Renal cortex interstitium (tissue), 11 donors: ENCODE measurements at regions not wholly inside any gene's neighbourhood (a gene's known extent, or its start where the extent isn't known, plus 50 kb on each side); places are given as distances from the start of the nearest gene placed in this dataset.
"Not testable (repeated sequence)": the region's sequence is repeated elsewhere in the genome, so short reads cannot be mapped to it uniquely, and the experiment has no call there.

Experiments used
- DNase-seq, 11 donors: peaks; one replicate each; pipeline ENCODE4 v3.0.0-alpha.2; 2013; ENCODE audit warnings: low read depth in 9 of 11, low spot score in 4 of 11; ENCODE audit errors: extremely low read depth in 1 of 11

- DNase-seq = peak in 3 of 11 donors; percentile 33 to 69 (median 47)
Measured at GRCh38 chr20:48051794-48052474, 266.7 kb upstream of the SULF2 start.

- peak in 3 of 11 donors; percentile 13 to 38 (median 18) for DNase-seq
Measured at GRCh38 chr20:48049641-48050040, 264.4 kb upstream of the SULF2 start.

GRCh38 chr20:48049171-48049570 is 263.9 kb upstream of the SULF2 start:
- no peak for DNase-seq

DNA sequence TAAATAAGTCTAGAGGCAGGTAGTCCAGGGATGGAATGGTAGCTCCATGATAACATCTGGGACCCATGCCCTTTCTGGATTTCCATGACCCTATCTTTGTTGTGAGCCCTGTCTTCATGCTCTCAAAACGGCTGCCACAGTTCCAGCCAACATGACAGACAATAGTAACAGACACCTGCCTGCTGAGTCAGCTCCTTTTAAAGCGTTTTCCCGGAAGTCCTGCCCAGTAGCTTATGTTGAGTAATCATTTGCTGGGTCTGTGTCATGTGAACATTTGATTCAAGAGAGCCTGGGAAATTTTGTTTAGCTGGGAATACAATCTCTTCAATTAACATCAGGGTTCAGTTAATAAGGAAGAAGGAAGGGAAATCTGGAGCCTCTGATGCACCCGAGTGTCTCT is 262.2 kb upstream of the SULF2 start:
- DNase-seq = no peak

DNA sequence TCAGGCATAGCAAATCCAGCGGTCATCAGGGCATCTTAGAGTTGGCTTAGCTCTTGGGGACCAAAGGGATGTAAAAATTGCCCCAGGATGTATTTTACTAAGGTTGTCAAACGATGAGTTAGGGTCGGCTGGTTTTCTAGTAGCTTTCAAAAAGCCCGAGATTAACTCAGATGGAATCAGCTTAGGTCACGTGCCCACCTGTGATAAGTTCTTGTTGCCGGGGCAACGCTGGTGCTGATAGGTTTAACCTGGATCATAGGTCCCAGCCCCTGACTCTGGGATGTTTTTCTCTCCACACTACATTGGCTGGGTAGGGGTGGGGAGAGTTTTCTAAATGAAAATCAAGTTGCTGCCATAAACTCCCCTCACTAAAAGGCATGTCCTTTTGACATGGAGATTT is 257.3 kb upstream of the SULF2 start:
- no peak for DNase-seq

DNA sequence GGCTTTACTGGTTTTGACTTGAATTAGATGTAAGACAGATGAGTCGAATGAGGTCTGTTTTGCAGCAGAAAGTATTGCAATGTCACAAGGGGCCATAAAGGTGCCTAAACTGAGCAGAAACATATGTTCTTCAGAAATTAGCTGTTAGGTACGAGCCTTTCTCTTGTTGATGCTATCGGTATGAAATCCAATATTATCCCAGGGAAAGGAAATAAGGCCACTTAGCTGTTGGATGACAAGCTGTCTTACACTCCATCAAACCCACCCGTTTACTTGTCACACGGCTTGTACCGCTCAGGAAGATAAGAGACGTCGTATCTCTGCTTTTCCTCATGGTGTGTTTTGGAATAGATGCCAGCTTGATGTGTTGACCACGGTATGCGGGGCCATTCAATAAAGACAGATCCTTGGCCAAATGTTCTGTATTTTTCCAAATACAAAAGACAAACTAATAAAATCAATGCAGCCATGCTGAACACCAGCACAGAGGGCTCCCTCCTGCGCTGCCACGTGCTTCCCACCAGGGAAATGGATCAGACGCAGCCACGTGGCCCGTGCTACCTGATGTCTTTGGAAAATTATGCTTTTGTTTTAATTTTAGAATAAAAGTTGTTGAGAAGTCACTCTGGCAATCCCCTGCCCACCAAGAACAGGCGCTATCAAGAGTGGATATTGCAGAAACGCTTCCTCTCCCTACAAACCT is 255.9 kb upstream of the SULF2 start:
- DNase-seq = no peak

GRCh38 chr20:48040491-48040890 is 255.2 kb upstream of the SULF2 start:
- no peak for DNase-seq

- DNase-seq = no peak
Measured at GRCh38 chr20:48040051-48040450, 254.8 kb upstream of the SULF2 start.

- DNase-seq = no peak
Measured at GRCh38 chr20:48039514-48039913, 254.2 kb upstream of the SULF2 start.

DNA sequence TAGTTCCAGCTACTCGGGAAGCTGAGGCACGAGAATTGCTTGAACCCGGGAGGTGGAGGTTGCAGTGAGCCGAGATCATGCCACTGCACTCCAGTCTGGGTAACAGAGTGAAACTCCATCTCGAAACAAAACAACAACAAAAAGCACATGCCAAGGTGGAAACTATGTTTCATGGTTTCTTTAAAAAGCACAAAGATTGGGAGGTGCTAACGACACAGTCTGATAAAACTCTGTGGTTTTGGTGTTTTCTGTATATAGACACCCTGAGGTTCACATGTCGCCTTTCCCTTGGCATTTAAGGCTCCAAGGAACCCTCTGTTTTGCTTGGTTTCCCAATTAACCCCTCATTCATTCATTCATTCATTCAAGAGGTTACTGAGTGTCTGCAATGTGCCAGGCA is 253.4 kb upstream of the SULF2 start:
- no peak for DNase-seq

DNA sequence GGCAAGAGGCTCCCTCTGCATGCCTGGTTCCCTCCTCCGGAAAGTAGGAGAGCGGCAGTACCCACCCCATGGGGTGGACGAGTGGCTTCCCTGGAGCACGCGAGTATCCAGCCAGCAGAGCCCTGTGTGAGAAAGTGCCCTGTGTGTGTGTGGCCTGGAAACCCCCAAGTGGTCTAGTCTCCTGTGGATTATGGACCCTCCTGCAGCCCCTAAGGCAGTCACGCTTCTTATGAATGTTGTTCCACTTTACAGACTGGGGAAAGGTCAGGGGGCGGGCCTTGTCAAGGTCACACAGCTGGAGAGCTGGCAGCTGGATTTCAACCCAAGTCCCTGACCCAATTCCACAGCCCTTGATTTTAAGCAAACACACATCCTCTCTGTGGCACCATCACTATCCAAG is 252.5 kb upstream of the SULF2 start:
- not testable (repeated sequence) for DNase-seq

- no peak for DNase-seq
Measured at GRCh38 chr20:48035961-48036731, 250.9 kb upstream of the SULF2 start.

DNA sequence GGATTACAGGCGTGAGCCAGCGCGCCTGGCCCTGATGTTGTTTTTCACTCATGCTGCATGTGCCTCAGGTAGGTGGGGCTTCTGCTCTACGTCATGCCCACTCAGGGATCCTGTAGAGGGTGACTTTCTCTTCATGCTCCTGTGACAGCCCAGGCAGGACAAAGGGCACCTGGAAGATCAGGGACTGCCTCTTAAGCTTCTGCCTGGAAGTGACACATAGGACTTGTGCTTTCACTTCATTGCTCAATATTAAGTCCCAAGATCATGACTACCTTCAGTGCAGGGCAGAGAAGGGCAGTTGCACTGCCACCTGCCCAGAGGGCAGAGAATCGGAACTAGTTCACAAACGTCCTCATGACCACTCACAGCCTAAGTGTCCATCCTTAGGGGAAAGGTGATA is 249.5 kb upstream of the SULF2 start:
- DNase-seq = no peak

DNA sequence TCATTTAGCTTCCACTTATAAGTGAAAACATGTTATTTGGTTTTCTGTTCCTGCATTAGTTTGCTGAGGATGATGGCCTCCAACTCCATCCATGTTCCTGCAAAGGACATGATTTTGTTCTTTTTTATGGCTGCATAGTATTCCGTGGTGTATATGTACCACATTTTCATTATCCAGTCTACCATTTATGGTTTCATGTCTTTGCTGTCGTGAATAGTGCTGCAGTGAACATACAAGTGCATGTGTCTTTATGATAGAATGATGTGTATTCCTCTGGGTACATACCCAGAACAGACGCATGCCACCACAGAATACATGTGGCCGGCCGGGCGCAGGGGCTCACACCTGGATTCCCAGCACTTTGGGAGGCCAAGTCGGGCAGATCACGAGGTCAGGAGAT is 247.7 kb upstream of the SULF2 start:
- not testable (repeated sequence) for DNase-seq

GRCh38 chr20:48031122-48031521 is 245.8 kb upstream of the SULF2 start:
- no peak for DNase-seq

GRCh38 chr20:48026981-48027592 is 241.8 kb upstream of the SULF2 start:
- no peak for DNase-seq

- DNase-seq = no peak
Measured at GRCh38 chr20:48025661-48026060, 240.4 kb upstream of the SULF2 start.

DNA sequence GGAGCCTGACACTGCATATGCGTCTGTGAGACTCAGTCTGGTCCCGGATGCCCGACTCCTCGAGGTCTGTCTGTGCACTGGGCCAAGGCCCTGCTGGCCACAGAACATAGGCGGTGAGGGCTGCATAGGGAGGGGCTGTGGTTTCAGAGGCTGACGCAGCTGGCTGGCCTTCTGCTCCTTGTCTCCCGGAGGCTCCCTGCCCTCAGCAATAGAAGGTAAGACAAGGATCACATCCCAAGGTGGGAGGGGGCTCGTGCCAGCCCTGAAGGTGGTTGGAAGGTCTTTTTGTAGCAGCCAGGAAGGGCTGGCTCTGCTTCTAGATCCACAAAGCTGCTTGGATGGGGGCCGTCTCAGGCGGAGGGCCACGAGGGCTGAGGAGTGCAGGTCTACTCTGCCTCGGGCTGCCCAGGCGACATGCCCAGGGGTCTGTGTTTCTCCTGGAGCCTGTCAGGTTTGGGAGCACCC is 239.8 kb upstream of the SULF2 start:
- peak in 1 of 11 donors; percentile 14 for DNase-seq

- DNase-seq = no peak
Measured at GRCh38 chr20:48024539-48024938, 239.3 kb upstream of the SULF2 start.

- not testable (repeated sequence) for DNase-seq
Measured at GRCh38 chr20:48020696-48021095, 235.4 kb upstream of the SULF2 start.
